ENCODE measurements at regions not wholly inside any gene's neighbourhood (a gene's known extent, or its start where the extent isn't known, plus 50 kb on each side); places are given as distances from the start of the nearest gene placed in this dataset.
A peak's percentile ranks its signal among the peaks of the same experiment; 100 is the strongest.
"Not testable (repeated sequence)": the region's sequence is repeated elsewhere in the genome, so short reads cannot be mapped to it uniquely, and the experiment has no call there.

- DNase-seq (ENCODE audit: low read depth) = not testable (repeated sequence)
These were observed 52.3 kb upstream of the LRRC30 start for GRCh38 chr18:7178568-7178967.

DNA sequence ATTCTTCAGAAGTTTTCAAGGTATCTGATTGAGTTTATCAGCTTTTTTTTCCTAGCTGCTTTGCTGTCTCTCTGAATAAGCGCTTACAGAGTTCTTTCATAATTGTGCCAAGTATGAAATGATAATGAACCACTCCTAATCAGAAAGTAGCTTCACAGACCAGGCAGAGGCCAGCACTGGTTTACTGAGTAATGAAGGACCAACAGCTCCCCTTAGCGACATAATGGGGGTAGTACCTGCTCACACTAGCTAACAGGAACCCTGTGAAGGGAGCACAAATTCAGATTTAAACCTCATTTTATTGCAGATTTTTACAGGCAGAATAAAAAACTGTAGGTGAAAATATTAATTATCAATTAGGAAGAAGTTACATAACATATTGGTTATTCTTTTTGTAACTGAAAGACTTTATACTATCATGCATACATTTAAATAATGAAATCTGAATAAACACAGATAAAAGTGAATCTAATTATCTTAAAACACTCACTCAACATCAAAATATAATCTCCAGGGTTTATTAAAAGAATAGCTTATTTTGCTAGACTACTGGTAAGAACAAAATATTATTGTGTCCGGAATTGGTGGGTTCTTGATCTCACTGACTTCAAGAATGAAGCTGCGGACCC lies 53.7 kb upstream of the LRRC30 start:
- DNase-seq (ENCODE audit: low read depth) = peak; percentile 16

GRCh38 chr18:7174344-7175095 lies 56.4 kb upstream of the LRRC30 start:
- DNase-seq (ENCODE audit: low read depth) = no peak

GRCh38 chr18:7173216-7173615 lies 55.6 kb upstream of the LAMA1 start:
- no peak for DNase-seq (ENCODE audit: low read depth)

DNA sequence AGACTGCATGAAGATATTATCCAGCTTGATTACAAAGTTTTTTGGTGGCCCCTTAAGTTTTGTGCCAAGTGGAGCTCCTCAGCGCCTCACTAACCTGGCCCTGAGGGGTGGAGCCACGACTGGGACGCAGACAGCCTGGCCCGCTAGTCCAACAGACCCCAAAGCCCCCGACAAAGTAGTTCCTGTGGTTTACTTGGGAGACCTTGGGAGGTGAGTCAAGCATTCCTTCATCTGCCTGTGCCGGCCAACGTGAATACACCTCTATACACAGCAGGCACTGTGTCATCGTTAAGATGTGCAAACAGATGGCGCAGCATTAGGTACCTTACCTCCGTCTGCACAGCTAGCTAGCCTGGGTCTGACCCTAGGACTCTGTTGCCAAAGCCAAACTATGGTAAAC lies 55.0 kb upstream of the LAMA1 start:
- DNase-seq (ENCODE audit: low read depth) = no peak

- DNase-seq (ENCODE audit: low read depth) = no peak
These were observed 52.7 kb upstream of the LAMA1 start for GRCh38 chr18:7170292-7170691.

- no peak for DNase-seq (ENCODE audit: low read depth)
These were observed 52.0 kb upstream of the LAMA1 start for GRCh38 chr18:7169601-7170000.

DNA sequence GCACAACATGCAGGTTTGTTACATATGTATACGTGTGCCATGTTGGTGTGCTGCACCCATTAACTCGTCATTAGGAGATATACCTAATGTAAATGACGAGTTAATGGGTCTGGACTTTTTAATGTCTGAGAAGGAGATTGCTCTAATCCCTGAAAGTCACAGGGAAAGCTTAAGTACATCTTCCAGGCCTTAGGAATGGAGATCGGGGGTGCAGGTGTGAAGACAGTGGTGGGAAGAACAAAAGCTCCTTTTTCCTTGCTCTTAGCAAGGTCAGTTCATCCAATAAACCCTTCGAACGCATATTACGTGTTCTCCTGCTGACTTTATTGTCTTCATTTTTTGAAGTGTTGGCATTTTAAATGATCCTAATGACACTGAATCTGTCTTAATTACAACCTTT lies 50.8 kb upstream of the LAMA1 start:
- DNase-seq (ENCODE audit: low read depth) = no peak

Measured in GM04503 (cell line).